Uterus (tissue), 3 donors: ENCODE measurements at regions not wholly inside any gene's neighbourhood (a gene's known extent, or its start where the extent isn't known, plus 50 kb on each side); places are given as distances from the start of the nearest gene placed in this dataset.

Source experiments
- DNase-seq, 2 donors: peaks; one replicate each; pipeline ENCODE4 v3.0.0-alpha.2; 2019 to 2020
- H3K27ac ChIP-seq, 2 donors: fragments of 200-600 bp; sonication (generic); 1 replicate in 1 of 2; 2 replicates in 1 of 2; pipeline ENCODE4 v1.5.1; 2016 to 2018
- H3K27me3 ChIP-seq, 2 donors: fragments of 200-600 bp; sonication (generic); one replicate each; pipeline ENCODE4 v1.5.1; 2018 to 2019; ENCODE audit warnings: control low read depth in 1 of 2
- H3K36me3 ChIP-seq, 2 donors: fragments of 200-600 bp; sonication (generic); one replicate each; pipeline ENCODE4 v1.5.1; 2019; ENCODE audit warnings: control low read depth in 1 of 2
- H3K4me1 ChIP-seq, 2 donors: fragments of 200-600 bp; sonication (generic); one replicate each; pipeline ENCODE4 v1.5.1; 2018 to 2019; ENCODE audit warnings: control low read depth in 1 of 2
- H3K4me3 ChIP-seq, 2 donors: fragments of 200-600 bp; sonication (generic); 1 replicate in 1 of 2; 2 replicates in 1 of 2; pipeline ENCODE4 v1.5.1; 2018 to 2019; ENCODE audit warnings: mild to moderate bottlenecking in 1 of 2
- H3K9me3 ChIP-seq, 2 donors: fragments of 200-600 bp; sonication (generic); one replicate each; pipeline ENCODE4 v1.5.1; 2019; ENCODE audit warnings: control low read depth in 1 of 2
- POLR2A ChIP-seq, 2 donors: fragments of 450-650 bp; IDR thresholded peaks; one replicate each; pipeline ENCODE4 v1.6.1; 2016; ENCODE audit warnings: antibody characterized with exemption in 2 of 2, mild to moderate bottlenecking in 1 of 2, moderate library complexity in 1 of 2
- intact Hi-C: fragments of 100-400 bp; cut with DNase I; formaldehyde crosslinking; loops from one replicate; pipeline ENCODE4 v1.15.1; 2023; ENCODE audit warnings: low total_unique reads
- TF ChIP-seq, protein P1 (sequence below), 4 experiments: fragments of 200-600 bp in 2 of 4; fragments of 450-650 bp in 2 of 4; sonication (generic) in 2 of 4; IDR thresholded peaks; one replicate each; pipeline ENCODE4 v1.5.1; 2016 to 2019; ENCODE audit warnings: antibody characterized with exemption in 4 of 4, mild to moderate bottlenecking in 2 of 4, moderate library complexity in 1 of 4
- donor health status: DM: yes; HTN: yes; CAD: no.

DNA sequence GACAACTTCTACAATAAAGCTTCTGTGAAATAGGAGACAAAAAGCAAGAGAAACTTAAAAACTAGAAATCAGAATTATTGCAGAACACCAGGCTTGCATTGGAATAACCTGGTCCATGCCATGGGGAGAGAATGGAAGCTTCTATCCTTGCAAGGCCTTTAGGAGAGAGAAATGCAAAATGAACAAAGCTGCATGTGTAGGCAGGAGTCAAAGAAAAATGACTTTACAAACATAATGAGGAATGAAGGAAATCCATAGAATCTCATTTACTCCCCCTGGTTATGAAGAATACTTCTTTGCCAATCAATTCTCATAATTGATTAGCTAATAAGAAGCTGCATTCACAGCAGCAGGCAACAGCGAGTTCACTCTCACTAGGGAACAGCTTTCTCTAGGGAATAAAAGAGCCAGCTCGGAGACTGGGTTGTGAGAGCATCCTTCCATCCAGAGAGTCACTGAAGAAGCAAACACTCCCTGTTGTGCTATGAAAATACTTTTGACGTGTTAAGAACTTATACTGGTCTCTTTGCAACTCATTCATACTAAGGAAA, 235.9 kb upstream of the LRATD1 start:
- intact Hi-C loops, result no loop called here
- TF ChIP-seq, protein P1, sequence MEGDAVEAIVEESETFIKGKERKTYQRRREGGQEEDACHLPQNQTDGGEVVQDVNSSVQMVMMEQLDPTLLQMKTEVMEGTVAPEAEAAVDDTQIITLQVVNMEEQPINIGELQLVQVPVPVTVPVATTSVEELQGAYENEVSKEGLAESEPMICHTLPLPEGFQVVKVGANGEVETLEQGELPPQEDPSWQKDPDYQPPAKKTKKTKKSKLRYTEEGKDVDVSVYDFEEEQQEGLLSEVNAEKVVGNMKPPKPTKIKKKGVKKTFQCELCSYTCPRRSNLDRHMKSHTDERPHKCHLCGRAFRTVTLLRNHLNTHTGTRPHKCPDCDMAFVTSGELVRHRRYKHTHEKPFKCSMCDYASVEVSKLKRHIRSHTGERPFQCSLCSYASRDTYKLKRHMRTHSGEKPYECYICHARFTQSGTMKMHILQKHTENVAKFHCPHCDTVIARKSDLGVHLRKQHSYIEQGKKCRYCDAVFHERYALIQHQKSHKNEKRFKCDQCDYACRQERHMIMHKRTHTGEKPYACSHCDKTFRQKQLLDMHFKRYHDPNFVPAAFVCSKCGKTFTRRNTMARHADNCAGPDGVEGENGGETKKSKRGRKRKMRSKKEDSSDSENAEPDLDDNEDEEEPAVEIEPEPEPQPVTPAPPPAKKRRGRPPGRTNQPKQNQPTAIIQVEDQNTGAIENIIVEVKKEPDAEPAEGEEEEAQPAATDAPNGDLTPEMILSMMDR (IDR thresholded peaks at IDR 0.05), result no peak
- TF ChIP-seq POLR2A (IDR thresholded peaks at IDR 0.05), result no peak
- Histone ChIP-seq H3K27ac (no peak overlapping the region), H3K9me3 (no peaks in the 10 kb centered on the region), H3K4me3 (no peak overlapping the region), H3K4me1 (no peaks in the 10 kb centered on the region), H3K36me3 (no peaks in the 10 kb centered on the region), H3K27me3 (no peaks in the 10 kb centered on the region)
- DNase-seq, result no peak

- TF ChIP-seq, protein P1 (IDR thresholded peaks at IDR 0.05), result no peak
- no peak for TF ChIP-seq POLR2A (IDR thresholded peaks at IDR 0.05)
- Histone ChIP-seq H3K9me3 (no peaks in the 10 kb centered on the region), H3K4me1 (no peaks in the 10 kb centered on the region), H3K4me3 (no peak overlapping the region), H3K36me3 (no peaks in the 10 kb centered on the region), H3K27ac (no peak overlapping the region), H3K27me3 (no peaks in the 10 kb centered on the region)
- intact Hi-C loops, result no loop called here
- DNase-seq, result no peak
Measured at GRCh38 chr2:14398641-14399040, 233.9 kb upstream of the LRATD1 start.

DNA sequence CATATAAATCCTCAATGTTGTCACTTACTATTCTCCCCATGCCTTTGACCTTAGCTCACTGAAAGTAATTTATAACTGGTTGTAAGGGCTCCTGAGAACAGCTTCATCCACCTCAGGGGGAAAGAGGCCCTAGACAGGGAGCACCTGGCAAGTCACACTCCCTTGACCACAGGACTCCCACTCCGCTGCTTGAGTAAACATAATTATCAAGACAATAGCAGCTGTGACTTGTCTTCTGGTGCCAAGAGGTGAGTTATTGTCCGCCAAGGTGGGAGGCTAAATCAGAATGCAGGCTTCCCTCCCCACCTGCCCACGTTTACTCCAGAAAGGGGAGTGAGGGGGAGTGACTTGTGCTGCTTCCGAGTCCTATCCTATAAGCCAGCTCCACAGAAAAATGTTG, 230.6 kb upstream of the LRATD1 start:
- peak in 1 of 2 donors; percentile 14 for DNase-seq
- TF ChIP-seq, protein P1 (IDR thresholded peaks at IDR 0.05), result no peak
- TF ChIP-seq POLR2A (IDR thresholded peaks at IDR 0.05), result no peak
- H3K36me3 ChIP-seq, result no peaks in the 10 kb centered on the region
- H3K4me1 ChIP-seq, result no peaks in the 10 kb centered on the region
- intact Hi-C loops, result no loop called here
- H3K27ac ChIP-seq, result no peak overlapping the region
- H3K9me3 ChIP-seq, result no peaks in the 10 kb centered on the region
- H3K27me3 ChIP-seq, result no peaks in the 10 kb centered on the region
- no peak overlapping the region for H3K4me3 ChIP-seq

- no peaks in the 10 kb centered on the region for H3K36me3 ChIP-seq
- no peaks in the 10 kb centered on the region for H3K27me3 ChIP-seq
- DNase-seq, result no peak
- H3K9me3 ChIP-seq, result no peaks in the 10 kb centered on the region
- TF ChIP-seq, protein P1 (IDR thresholded peaks at IDR 0.05), result no peak
- TF ChIP-seq POLR2A (IDR thresholded peaks at IDR 0.05), result no peak
- no peak overlapping the region for H3K4me3 ChIP-seq
- intact Hi-C loops, result no loop called here
- H3K27ac ChIP-seq, result no peak overlapping the region
- H3K4me1 ChIP-seq, result no peaks in the 10 kb centered on the region
Measured at GRCh38 chr2:14408695-14409094, 223.8 kb upstream of the LRATD1 start.

DNA sequence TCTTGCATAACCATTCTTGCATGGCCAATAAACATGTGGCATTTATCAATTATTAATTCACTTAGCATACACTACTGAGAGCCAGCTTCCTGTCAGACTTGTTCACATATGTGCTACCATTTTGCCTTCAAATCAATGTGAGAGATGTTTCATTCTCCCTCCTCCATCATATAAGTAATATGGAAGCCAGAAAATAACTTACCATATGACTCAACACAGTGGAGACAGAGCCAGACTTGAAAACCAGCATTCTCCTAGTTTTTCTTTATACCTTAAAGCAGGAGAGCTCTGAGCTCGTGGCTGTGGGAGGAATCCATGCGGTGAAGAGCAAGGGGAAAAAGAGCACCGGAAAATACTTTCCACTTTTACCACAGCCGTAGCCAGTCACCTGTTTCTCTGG, 215.0 kb upstream of the LRATD1 start:
- H3K27me3 ChIP-seq, result no peaks in the 10 kb centered on the region
- TF ChIP-seq POLR2A (IDR thresholded peaks at IDR 0.05), result no peak
- TF ChIP-seq, protein P1 (IDR thresholded peaks at IDR 0.05), result no peak
- DNase-seq, result no peak

More for the DNA sequence above, 215.0 kb upstream of the LRATD1 start:
- intact Hi-C loops, result no loop called here
- no peaks in the 10 kb centered on the region for H3K36me3 ChIP-seq
- no peak overlapping the region for H3K4me3 ChIP-seq
- H3K4me1 ChIP-seq, result no peaks in the 10 kb centered on the region
- no peaks in the 10 kb centered on the region for H3K9me3 ChIP-seq
- no peak overlapping the region for H3K27ac ChIP-seq
